ENCODE measurements at regions not wholly inside any gene's neighbourhood (a gene's known extent, or its start where the extent isn't known, plus 50 kb on each side); places are given as distances from the start of the nearest gene placed in this dataset.

DNA sequence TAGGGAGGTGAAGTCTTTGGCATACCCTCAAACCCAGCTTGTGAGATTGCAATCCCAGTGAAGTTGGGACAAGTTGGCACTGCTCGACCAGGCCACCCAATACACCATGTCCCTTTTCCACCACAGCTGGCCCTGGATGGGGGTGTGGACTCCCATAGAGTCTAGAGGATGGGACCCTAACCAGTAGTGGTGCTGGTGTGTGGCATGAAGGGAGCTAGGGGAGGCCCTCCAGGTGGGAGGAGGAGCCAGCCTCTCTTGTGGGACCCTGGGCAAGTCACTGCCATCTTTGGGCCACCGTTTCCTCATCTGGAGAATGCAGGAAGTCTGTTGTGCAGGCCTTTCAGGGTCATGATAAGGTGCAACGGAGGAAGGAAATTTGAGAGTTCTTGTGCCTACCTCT, 1854.9 kb downstream of the TP53TG3F start:
- TF ChIP-seq CTCF (tag by site-specific recombination; IDR thresholded peaks at IDR 0.05) (no peak), ZNF133 (tag by site-specific recombination; IDR thresholded peaks at IDR 0.05) (no peak), ZNF169 (tag by site-specific recombination; IDR thresholded peaks at IDR 0.05) (no peak), ZNF23 (tag by site-specific recombination; IDR thresholded peaks at IDR 0.05; ENCODE audit: borderline replicate concordance) (no peak), ZNF114 (tag by site-specific recombination; IDR thresholded peaks at IDR 0.05) (no peak), ZNF571 (tag by site-specific recombination; IDR thresholded peaks at IDR 0.05) (no peak), ZNF837 (tag by site-specific recombination; IDR thresholded peaks at IDR 0.05) (no peak), TCF7L2 (IDR thresholded peaks at IDR 0.05; ENCODE audit: borderline replicate concordance, low read depth, low read length) (no peak)
- TF ChIP-seq, protein P1, sequence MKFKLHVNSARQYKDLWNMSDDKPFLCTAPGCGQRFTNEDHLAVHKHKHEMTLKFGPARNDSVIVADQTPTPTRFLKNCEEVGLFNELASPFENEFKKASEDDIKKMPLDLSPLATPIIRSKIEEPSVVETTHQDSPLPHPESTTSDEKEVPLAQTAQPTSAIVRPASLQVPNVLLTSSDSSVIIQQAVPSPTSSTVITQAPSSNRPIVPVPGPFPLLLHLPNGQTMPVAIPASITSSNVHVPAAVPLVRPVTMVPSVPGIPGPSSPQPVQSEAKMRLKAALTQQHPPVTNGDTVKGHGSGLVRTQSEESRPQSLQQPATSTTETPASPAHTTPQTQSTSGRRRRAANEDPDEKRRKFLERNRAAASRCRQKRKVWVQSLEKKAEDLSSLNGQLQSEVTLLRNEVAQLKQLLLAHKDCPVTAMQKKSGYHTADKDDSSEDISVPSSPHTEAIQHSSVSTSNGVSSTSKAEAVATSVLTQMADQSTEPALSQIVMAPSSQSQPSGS (tag by site-specific recombination; IDR thresholded peaks at IDR 0.05; ENCODE audit: low read depth) = no peak
